ENCODE measurements at regions not wholly inside any gene's neighbourhood (a gene's known extent, or its start where the extent isn't known, plus 50 kb on each side); places are given as distances from the start of the nearest gene placed in this dataset.

GRCh38 chr9:89797255-89797654 lies 192.4 kb downstream of the GADD45G start:
- DNase-seq, result no peak

- peak; percentile 60 for DNase-seq
These were observed 193.2 kb downstream of the GADD45G start for GRCh38 chr9:89797937-89798455.

- no peak for DNase-seq
These were observed 193.8 kb downstream of the GADD45G start for GRCh38 chr9:89798547-89799120.

GRCh38 chr9:89799221-89799620 lies 194.4 kb downstream of the GADD45G start:
- no peak for DNase-seq

GRCh38 chr9:89799766-89800165 lies 195.0 kb downstream of the GADD45G start:
- no peak for DNase-seq

GRCh38 chr9:89801341-89801740 lies 196.5 kb downstream of the GADD45G start:
- DNase-seq, result no peak

GRCh38 chr9:89801742-89802670 lies 197.2 kb downstream of the GADD45G start:
- DNase-seq, result no peak

GRCh38 chr9:89802781-89803355 lies 198.1 kb downstream of the GADD45G start:
- DNase-seq, result no peak

GRCh38 chr9:89803403-89803802 lies 198.6 kb downstream of the GADD45G start:
- no peak for DNase-seq

- DNase-seq, result no peak
These were observed 200.1 kb downstream of the GADD45G start for GRCh38 chr9:89804766-89805531.

- no peak for DNase-seq
These were observed 200.9 kb downstream of the GADD45G start for GRCh38 chr9:89805571-89806292.

- no peak for DNase-seq
These were observed 201.7 kb downstream of the GADD45G start for GRCh38 chr9:89806371-89807100.

- no peak for DNase-seq
These were observed 202.2 kb downstream of the GADD45G start for GRCh38 chr9:89807101-89807395.

GRCh38 chr9:89807682-89808075 lies 202.9 kb downstream of the GADD45G start:
- DNase-seq, result no peak

- peak; percentile 86 for DNase-seq
These were observed 203.4 kb downstream of the GADD45G start for GRCh38 chr9:89808076-89808755.

GRCh38 chr9:89808756-89809181 lies 204.0 kb downstream of the GADD45G start:
- DNase-seq, result peak; percentile 53

- DNase-seq, result no peak
These were observed 205.6 kb downstream of the GADD45G start for GRCh38 chr9:89810431-89810830.

GRCh38 chr9:89811356-89811755 lies 206.5 kb downstream of the GADD45G start:
- DNase-seq, result no peak

GRCh38 chr9:89811886-89812450 lies 207.2 kb downstream of the GADD45G start:
- no peak for DNase-seq

- no peak for DNase-seq
These were observed 207.9 kb downstream of the GADD45G start for GRCh38 chr9:89812556-89813181.
